MV-4-11 (cell line): ENCODE measurements at regions not wholly inside any gene's neighbourhood (a gene's known extent, or its start where the extent isn't known, plus 50 kb on each side); places are given as distances from the start of the nearest gene placed in this dataset.
"Not testable (repeated sequence)": the region's sequence is repeated elsewhere in the genome, so short reads cannot be mapped to it uniquely, and the experiment has no call there.

Source experiments
- DNase-seq: peaks from one replicate; lab custom pipeline; 2025; lab: John Stamatoyannopoulos, UW

DNA sequence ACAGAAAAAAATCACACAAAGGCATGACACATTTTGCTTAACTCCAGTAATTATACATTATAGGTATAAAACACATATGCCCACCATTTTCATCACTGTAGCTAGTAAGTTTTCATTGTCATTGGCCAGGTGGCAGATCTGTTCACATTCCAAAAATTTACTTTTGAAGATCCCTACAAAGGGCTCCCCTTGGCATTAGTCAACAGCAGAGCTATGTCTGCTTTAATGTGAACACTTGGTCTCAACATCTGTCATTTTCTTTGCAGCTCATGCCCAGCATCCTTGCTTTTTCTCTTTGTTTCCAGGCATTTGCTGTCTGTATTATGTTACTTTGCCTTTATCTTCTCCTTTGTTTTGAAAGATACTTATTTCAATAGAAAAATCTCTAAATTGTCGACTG is 519.1 kb upstream of the FOXG1 start:
- DNase-seq: no peak

DNA sequence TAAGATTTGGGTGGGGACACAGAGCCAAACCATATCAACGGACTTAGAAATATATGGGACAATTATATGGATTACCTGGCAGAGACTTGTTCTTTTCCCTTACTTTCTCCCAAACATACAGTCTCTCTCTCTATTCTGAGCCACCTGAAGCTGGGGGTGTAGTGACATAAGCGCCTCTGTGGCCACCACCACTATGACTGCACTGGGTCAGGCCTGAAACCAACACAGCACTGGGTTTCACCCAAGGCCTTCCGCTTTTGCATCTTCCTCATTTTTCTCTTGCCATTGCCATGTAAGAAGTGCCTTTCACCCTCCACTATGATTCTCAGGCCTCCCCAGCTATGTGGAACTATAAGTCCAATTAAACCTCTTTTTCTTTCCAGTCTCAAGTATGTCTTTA is 514.5 kb upstream of the FOXG1 start:
- DNase-seq: not testable (repeated sequence)

DNA sequence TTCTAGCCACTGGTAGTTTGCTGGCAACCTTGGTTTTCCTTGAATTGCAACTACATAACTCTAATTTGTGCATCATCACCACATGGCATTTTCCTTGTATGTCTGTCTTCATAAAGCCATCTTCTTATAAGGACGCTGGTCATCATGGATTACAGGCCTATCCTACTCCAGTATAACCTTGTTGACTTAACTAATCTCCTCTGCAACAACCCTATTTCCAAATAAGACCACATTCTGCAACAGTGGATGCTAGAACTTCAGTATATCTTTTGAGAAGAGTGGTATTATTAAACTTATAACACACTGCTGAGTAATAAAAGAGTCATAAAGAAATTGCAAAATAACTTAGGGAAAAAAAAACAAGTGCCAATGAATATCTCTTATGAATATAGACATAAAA is 511.8 kb upstream of the FOXG1 start:
- no peak for DNase-seq

DNA sequence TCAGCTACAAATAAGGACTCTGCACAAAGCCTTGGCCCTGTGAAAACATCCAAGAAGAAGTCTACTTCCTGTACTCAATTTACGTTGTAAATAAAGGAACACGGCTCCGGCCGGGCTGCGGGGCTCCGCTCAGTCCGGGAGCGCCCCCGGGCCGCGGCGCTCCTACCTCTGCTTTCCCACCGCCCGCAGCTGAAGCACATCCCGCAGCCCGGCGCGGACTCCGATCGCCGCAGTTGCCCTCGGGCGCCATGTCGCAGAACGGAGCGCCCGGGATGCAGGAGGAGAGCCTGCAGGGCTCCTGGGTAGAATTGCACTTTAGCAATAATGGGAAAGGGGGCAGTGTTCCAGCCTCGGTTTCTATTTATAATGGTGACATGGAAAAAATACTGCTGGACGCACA is 502.3 kb upstream of the FOXG1 start:
- no peak for DNase-seq

DNA sequence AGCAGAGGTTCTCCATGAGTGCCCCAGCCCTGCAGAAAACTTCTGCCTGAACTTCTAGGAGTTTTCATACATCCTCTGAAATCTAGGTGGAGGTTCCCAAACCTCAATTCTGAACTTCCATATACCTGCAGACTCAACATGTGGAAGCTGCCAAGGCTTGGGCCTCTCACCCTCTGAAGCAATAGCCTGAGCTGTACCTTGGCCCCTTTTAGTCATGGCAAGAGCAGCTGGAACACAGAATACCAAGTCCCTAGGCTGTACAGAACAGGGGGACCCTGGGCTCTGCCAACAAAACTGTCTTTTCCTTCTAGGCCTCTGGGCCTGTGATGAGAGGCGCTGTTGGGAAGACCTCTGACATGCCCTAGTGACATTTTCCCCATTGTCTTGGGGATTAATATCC is 494.3 kb upstream of the FOXG1 start:
- no peak for DNase-seq

DNA sequence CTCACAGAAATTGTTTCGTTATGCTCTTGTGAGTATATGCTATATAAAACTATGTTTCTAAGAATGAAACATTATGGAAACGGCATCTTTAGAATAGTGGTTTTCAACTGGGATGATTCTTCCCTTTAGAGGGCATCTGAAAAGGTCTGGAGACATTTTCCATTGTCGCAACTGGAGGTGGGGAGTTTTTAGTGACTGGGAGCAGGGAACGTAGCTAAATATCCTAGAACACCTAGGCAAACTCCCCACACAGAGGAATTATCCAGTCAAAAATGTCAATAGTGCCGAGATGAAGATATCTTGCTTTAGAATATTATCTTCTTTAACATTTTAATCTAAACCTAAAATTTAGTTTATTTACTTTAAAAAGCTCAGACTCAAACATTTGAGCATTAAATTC is 486.1 kb upstream of the FOXG1 start:
- DNase-seq: no peak

DNA sequence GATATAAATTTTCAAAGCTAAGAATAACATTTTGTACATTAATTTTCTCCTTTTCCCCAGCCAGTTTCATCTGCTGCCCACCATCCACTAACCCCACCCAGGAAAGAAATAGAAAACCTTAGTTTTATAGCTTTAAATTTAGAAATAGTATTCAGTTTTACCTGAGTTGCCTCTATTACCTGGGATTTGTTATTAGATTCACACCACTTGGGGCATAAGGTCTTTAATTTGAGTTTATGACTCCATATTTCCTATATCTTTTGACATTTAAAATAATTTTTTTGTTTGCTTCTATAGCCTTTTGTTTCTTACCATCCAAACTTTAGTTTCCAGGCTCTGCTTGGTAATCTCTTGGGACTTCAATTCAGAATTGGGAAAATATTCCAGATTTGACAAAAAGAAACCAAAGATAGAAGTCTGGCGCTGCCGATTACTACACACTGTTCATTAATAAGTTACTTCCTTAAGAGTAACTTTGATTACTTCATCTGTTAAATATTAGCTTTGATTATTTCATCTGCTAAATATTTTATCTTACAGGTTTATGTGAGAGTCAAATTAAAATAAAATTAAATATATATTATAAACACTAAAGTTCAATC is 485.5 kb upstream of the FOXG1 start:
- DNase-seq: no peak

DNA sequence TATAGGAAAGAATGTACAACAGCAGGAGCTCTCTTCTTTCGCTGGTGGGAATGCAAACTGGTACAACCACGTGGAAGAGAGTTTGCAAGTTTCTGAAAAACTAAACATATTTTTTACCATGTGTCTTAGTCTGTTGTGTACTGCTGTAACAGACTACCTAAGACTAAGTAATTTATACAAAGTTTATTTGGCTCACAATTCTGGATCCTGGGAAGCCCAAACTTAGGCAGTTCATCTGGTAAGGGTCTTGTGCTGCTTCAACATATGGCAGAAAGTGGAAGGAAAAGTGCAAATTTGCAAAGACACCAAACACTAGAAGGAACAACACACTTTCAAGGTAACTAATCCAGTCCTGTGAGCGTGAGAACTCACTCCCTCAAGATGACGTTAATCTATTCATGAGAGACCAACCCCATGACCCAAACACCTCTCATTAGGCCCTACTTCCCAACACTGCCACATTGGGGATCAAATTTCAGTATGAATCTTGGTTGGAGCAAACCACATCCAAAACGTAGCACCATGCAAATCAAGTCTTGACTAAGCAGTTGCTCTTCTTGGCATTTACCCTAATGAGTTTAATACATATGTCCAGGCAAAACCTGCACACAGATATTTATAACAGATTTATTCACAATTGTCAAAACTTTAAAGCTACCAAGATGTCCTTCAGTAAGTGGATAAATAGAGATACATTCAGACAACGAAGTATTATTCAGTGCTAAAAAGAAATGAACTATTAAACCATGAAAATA is 481.9 kb upstream of the FOXG1 start:
- DNase-seq: no peak

DNA sequence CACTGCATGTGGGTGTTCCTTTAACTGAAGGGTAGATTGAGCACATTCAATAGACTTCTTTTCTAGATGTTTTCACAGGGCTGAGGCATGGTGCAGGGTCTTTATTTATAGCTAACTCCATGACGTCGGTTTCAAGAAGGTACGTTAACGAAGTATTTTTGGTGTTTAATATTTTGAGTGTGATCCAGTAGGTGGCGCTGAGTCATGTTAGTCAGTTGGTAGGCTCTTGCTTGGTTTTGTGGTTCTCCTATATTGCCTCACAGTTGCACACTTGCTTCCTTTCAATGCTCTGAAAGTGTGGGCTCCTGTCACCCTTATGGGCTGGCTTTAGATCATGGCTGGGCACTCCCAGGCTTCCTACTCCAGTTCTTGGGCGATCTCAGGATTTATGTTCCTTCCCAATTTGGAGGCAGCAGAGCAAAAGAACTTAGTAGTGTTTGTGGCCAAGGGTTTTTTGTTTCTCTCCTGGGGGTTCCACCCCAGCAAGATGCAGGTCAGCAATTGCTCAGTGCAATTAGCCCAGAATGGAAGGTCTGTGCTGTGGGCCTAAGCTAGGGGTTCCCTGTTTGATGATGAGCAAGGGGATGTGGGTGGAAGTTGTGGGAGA is 471.6 kb upstream of the FOXG1 start:
- DNase-seq: peak; percentile 56

DNA sequence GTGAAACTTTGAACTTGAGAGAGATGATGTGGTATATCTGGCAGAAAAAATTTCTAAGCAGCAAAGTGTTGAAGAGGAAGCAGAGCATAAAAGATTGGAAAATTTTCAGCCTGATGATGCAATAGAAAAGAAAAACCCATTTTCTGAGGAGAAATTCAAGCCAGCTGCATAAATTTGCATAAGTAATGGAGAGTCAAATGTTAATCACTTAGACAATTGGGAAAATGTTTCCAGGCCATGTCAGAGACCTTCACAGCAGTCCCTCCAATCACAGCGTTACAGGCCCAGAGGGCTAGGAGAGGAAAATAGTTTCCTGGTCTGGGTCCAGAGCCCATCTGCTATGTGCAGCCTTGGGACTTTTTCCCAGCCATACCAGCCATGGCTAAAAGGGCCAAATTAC is 469.0 kb upstream of the FOXG1 start:
- DNase-seq: no peak

DNA sequence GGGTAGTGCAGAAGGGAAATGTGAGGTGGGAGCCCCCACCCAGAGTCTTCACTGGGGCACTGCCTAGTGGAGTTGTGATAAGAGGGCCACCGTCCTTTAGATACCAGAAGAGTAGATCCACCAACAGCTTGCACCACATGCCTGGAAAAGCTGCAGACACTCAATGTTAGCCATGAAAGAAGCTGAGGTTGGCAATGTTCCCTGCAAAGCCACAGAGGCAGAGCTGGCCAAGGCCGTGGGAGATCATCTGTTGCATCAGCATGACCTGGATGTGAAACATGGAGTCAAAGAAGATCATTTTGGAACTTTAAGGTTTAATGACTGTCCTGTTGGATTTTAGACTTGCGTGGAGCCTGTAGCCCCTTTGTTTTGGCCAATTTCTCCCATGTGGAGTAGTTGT is 468.4 kb upstream of the FOXG1 start:
- no peak for DNase-seq

DNA sequence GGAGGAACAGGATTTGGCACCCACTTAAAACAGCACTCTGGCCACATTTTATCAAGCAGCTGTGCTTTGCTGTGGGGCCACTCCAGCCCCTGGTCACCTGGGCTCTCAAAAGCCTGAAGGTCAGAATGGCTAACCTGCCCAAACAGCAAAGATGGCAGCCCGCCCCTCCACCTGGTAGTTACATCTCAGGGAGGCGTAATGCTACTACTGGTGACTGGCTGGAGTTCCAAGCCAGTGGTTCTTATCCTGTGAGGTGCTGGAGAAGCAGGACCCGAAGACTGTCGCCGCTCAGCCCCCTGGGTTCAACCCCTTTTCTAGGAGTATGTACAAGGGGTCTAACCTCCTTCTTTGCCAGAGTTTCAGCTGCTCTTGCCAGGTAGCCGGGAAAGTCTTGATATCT is 467.4 kb upstream of the FOXG1 start:
- DNase-seq: no peak

DNA sequence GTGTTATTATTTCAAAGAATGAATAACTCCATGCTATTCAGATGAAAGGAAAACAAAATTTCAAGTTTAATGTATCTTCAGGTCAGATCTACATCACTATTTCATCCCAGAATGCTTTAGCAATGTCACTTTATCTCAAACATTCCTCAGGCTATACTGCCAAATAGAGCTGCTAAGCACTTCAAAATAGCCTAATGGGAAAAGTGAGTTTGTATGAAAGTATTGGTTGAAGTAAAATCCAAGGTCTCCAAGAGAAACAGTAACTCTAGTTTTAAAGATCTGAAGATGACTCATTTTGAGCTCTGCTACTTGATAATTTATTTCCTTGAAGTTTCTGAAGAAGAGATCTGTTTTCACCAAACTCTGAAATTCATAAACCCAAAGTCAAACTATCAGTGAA is 466.2 kb upstream of the FOXG1 start:
- no peak for DNase-seq

DNA sequence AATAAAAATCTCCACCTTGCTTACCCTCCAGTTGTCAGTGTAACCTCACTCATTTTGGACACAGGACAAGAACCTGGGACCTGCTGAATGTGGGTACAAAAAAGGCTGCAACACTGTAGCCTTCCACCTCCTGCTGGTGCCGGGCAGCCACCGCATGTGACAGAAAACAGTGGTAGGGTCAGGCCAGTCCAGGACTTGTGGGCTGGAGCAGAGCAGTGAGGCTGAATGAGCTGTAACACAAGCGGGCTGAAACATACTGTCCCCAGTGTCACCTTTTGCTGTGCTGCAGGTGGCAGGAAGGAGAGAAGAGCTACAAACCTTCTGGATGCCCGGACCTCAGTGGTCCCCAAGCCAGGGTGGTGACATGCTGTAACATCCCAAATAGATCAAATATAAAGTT is 465.4 kb upstream of the FOXG1 start:
- DNase-seq: no peak

DNA sequence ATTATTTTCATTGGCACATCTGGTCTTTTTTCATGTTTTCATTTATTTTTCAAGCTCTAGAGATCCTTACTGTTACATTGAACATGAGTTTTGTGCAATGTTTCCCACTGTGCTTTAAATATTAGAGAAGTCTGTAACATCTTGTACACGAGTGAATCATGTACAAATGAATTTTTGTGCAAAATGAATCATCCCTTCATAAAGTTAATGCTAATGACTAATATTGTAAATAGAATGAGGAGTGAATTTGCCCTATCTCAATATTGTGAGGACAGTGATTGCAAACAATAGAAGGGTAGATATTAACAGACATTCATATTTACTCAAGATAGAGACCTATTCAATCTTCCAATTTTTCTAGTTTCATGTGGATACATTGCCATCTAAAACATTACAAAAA is 463.3 kb upstream of the FOXG1 start:
- no peak for DNase-seq

DNA sequence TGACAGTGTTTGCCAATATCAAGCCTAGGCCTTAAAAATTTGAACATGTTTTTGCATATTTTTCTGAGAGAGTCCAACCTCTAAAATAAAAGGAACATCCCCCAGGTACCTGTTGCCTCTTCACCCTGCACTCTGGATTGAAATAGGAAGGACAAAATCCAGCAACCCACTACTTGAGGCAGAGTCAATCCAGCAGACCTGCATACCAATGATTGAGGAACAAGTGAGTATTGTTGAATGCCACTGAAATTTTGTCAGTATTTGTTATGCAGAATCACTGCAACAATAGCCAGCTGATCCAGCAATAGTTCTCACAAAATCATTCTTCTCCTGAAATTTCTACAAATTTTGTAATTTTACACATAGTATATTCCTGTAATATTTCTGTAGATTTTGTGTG is 460.6 kb upstream of the FOXG1 start:
- no peak for DNase-seq

DNA sequence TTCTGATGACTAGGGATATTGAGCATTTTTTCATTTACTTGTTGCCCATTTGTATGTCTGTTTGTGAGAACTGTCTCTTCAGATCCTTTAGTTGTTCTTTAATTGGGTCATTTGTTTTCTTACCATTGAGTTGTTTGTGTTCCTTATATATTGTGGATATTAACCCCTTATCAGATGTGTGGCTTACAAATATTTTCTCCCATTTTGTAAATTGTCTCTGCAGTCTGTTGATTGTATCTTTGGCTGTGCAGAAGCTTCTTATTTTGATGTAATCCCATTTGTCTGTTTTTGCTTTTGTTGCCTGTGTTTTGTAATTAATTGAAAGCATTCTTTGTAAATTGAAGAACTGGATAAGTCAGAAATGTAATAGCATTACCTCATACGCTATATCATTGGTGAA is 459.1 kb upstream of the FOXG1 start:
- DNase-seq: no peak

DNA sequence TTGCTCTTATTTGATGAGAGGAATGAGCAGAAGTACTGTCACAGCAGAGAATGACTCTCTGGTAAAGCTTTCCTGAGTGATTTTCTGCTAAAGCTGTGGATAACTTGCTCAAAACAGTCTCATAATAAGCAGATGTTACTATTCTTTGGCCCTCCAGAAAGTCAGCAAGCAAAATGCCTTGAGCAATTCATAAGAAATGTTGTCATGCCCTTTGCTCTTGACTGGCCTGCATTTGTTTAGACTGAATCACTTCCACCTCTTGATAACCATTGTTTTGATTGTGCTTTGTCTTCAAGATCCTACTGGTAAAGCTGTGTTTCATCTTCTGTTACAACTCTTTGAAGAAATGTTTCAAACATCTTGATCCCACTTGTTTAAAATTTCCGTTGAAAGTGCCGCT is 457.9 kb upstream of the FOXG1 start:
- DNase-seq: no peak

DNA sequence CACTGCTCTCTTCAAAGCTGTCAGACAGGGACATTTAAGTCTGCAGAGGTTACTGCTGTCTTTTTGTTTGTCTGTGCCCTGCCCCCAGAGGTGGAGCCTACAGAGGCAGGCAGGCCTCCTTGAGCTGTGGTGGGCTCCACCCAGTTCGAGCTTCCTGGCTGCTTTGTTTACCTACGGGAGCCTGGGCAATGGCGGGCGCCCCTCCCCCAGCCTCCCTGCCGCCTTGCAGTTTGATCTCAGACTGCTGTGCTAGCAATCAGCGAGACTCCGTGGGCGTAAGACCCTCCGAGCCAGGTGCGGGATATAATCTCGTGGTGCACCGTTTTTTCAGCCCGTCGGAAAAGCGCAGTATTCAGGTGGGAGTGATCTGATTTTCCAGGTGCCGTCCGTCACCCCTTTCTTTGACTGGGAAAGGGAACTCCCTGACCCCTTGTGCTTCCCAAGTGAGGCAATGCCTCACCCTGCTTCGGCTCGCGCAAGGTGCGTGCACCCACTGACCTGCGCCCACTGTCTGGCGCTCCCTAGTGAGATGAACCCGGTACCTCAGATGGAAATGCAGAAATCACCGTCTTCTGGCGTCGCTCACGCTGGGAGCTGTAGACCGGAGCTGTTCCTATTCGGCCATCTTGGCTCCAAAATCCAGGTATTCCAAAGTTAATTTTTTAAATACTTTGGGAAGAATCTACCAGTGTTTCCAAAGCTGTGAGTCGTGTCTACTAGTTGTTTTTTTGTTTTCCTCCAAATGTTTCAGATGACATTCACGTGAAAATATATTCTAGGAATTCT is 448.5 kb upstream of the FOXG1 start:
- DNase-seq: not testable (repeated sequence)

DNA sequence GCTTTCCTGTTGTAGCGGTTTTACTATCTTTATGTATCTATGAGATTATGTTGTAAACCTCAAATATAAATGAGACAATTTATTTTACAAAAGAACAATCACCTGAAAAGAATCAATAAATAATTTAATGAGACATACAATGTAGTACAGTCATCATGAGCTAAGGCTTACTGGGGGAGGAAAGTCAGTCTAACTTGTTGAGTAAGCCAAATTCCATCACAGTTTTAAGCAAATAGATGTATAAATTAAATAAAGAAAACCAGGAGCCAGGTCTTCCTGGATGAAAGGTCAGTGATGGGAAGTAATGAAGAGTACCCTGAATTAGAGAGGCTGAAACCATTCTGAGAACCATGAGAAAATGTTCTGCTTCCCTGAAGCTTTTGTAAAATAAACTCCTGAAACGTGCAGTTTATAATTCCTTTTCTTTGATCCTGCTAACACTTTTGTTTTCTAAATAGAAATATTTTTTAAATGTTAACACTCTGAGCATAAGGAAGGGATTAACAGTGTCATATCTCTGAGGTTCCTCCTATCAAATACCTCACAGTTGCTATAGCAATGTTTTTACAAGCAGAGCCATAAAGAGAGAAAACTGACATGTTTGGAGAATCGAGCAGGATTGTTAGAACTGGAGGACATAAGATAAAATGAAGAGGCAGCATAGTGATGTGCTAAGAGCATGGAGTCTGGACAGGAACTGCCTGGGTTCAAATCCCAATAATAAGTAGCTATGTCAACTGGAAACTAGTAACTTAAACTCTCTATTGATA is 444.9 kb upstream of the FOXG1 start:
- no peak for DNase-seq

DNA sequence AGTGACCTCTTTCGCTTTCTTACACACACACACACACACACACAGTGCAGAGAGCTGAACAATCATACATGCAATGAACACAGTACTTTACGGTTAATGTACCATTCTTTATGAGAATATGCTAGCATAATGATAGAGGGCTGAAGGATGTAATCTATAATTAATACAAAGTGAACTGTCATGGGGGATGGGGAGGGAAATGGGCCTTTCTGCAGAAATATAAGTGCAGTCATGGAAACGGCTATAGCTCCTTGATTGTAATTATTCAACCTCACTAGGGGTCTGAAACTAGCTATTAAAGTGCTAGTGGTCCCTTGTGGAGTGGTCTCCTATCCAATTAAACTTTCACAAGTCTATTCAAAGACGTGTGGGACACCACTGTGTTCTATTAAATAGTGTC is 443.2 kb upstream of the FOXG1 start:
- no peak for DNase-seq
